DOHH2 (cell line): ENCODE measurements at regions not wholly inside any gene's neighbourhood (a gene's known extent, or its start where the extent isn't known, plus 50 kb on each side); places are given as distances from the start of the nearest gene placed in this dataset.

Experiments
- H3F3A ChIP-seq: fragments of 200-600 bp; sonication (generic), shearing (Covaris generic); 2 replicates; pipeline ENCODE4 v1.6.0; 2016; ENCODE audit warnings: antibody characterized with exemption, mild to moderate bottlenecking; ENCODE audit not compliant: control insufficient read depth, insufficient read depth
- H3K27ac ChIP-seq: fragments of 200-600 bp; sonication (generic); 2 replicates; pipeline ENCODE4 v1.5.1; 2014; ENCODE audit warnings: low read depth, mild to moderate bottlenecking, low read length, moderate library complexity
- H3K27me3 ChIP-seq: fragments of 200-600 bp; sonication (generic); 2 replicates; pipeline ENCODE4 v1.6.1; 2014; ENCODE audit warnings: mild to moderate bottlenecking, low read length, mixed read lengths; ENCODE audit not compliant: control insufficient read depth
- H3K36me3 ChIP-seq: fragments of 200-600 bp; sonication (generic); 2 replicates; pipeline ENCODE4 v1.6.1; 2014; ENCODE audit warnings: mild to moderate bottlenecking, low read length, moderate library complexity, mixed read lengths; ENCODE audit not compliant: control insufficient read depth
- H3K4me1 ChIP-seq: fragments of 200-600 bp; sonication (generic); 2 replicates; pipeline ENCODE4 v1.6.1; 2014; ENCODE audit warnings: mild to moderate bottlenecking, low read length, mixed read lengths; ENCODE audit not compliant: control insufficient read depth
- H3K4me2 ChIP-seq: fragments of 200-600 bp; sonication (generic); 2 replicates; pipeline ENCODE4 v1.6.0; 2014; ENCODE audit warnings: mild to moderate bottlenecking, low read length, moderate library complexity
- H3K4me3 ChIP-seq: fragments of 200-600 bp; sonication (generic); 2 replicates; pipeline ENCODE4 v1.5.1; 2014; ENCODE audit warnings: mild to moderate bottlenecking, low read length, mixed read lengths
- H3K79me2 ChIP-seq: fragments of 200-600 bp; sonication (generic); 2 replicates; pipeline ENCODE4 v1.6.1; 2014; ENCODE audit warnings: mild to moderate bottlenecking, low read length, mixed read lengths; ENCODE audit not compliant: control insufficient read depth
- H3K9me2 ChIP-seq: fragments of 200-600 bp; sonication (generic); replicated peaks from 2 replicates; pipeline ENCODE4 v1.6.1; 2014; ENCODE audit warnings: mild to moderate bottlenecking, low read length, mixed read lengths; ENCODE audit not compliant: control insufficient read depth
- H3K9me3 ChIP-seq: fragments of 200-600 bp; sonication (generic); 2 replicates; pipeline ENCODE4 v1.6.1; 2014; ENCODE audit warnings: antibody characterized with exemption, low read length, mixed read lengths; ENCODE audit not compliant: control insufficient read depth, insufficient read depth
- H4K20me1 ChIP-seq: fragments of 200-600 bp; sonication (generic); 2 replicates; pipeline ENCODE4 v1.6.0; 2014; ENCODE audit warnings: low read depth, mild to moderate bottlenecking, antibody characterized with exemption, low read length, moderate library complexity; ENCODE audit not compliant: control insufficient read depth, insufficient read depth
- EZH2phosphoT487 ChIP-seq: fragments of 200-600 bp; sonication (generic); IDR thresholded peaks from 2 replicates; pipeline ENCODE4 v1.6.1; 2017; ENCODE audit warnings: borderline replicate concordance, mild to moderate bottlenecking, antibody characterized with exemption, low read length, moderate library complexity, mixed read lengths
- TF ChIP-seq, protein P1 (sequence below): fragments of 200-600 bp; sonication (generic); IDR thresholded peaks from one replicate; pipeline ENCODE4 v1.5.1; 2014; ENCODE audit warnings: antibody characterized with exemption, mild to moderate bottlenecking, low read depth, low read length; ENCODE audit not compliant: poor library complexity, severe bottlenecking

DNA sequence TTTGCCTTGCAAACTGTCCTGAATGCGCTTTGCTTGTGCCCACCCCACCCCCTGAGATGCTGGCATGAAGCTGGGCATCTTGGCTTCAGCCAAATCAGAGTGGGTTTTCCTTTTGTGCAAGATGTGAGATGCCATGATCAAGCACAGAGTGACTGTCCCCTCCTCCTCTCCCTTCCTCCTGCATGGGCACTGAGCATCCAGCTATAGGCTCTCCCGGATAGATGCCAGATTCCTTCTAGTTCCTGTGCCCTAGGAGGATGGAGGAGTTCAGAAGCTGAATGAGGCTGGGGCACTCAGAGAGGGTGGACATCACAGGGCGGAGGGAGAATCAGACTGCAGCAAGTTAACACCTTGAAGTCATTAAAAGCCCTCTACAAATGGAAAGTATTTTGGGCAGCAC lies 384.1 kb upstream of the CCL2 start:
- TF ChIP-seq, protein P1, sequence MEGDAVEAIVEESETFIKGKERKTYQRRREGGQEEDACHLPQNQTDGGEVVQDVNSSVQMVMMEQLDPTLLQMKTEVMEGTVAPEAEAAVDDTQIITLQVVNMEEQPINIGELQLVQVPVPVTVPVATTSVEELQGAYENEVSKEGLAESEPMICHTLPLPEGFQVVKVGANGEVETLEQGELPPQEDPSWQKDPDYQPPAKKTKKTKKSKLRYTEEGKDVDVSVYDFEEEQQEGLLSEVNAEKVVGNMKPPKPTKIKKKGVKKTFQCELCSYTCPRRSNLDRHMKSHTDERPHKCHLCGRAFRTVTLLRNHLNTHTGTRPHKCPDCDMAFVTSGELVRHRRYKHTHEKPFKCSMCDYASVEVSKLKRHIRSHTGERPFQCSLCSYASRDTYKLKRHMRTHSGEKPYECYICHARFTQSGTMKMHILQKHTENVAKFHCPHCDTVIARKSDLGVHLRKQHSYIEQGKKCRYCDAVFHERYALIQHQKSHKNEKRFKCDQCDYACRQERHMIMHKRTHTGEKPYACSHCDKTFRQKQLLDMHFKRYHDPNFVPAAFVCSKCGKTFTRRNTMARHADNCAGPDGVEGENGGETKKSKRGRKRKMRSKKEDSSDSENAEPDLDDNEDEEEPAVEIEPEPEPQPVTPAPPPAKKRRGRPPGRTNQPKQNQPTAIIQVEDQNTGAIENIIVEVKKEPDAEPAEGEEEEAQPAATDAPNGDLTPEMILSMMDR: no peak
- no peak for TF ChIP-seq EZH2phosphoT487
- Histone ChIP-seq H3K27me3 (peaks cover 3% of the 10 kb centered on the region; the same call in 1 of the 2 replicates), H3K79me2 (no peaks in the 10 kb centered on the region), H3K9me2 (no peaks in the 10 kb centered on the region), H3K36me3 (no peaks in the 10 kb centered on the region), H3K4me2 (no peak overlapping the region), H3F3A (no peaks in the 10 kb centered on the region), H3K4me1 (no peaks in the 10 kb centered on the region), H3K27ac (no peak overlapping the region), H3K4me3 (no peak overlapping the region), H3K9me3 (no peaks in the 10 kb centered on the region), H4K20me1 (no peaks in the 10 kb centered on the region)

DNA sequence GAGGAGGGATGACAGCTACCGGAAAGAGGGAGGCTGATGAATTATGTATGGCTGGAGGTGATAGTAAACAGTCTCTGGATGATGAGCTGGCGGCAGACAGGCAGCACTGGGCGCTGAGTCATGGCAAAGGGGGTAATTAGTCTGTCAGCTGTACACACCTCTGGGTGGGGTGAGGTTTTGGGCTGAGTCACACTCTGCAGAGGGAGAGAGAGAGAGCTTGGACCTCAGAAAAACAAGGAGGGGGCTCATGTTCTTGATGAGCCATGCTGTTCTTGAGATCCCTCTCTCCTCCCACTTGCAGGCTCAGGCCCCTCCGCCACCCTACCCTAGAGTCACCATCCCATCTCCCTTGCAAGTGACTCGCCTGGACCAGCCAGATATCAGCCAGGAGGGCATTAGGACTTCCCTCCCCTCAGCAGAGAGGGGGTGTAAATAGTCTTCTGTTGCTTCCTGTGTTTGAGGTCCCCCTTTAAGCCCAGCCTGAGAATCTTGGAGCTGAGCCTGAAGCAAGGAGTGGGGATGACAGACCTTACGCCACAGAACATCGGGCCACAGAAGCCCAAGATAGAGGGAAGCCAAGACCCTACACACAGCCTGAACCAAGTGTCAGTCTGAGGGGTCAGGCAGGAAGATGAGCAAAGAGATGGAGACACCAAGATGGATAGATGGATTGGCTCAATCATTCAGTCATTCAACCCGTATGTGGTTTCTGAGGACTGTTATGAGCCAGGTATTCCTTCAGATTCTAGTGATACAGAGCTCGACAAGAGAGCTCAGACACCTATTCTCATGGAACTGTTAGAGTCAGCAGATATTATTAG lies 383.2 kb upstream of the CCL2 start:
- no peaks in the 10 kb centered on the region for H3K36me3 ChIP-seq
- H3K9me2 ChIP-seq: no peaks in the 10 kb centered on the region
- no peak overlapping the region for H3K4me3 ChIP-seq
- H3K4me2 ChIP-seq: no peak overlapping the region
- no peaks in the 10 kb centered on the region for H4K20me1 ChIP-seq
- no peaks in the 10 kb centered on the region for H3K4me1 ChIP-seq
- no peaks in the 10 kb centered on the region for H3K9me3 ChIP-seq
- no peaks in the 10 kb centered on the region for H3F3A ChIP-seq
- H3K79me2 ChIP-seq: no peaks in the 10 kb centered on the region
- H3K27ac ChIP-seq: no peak overlapping the region
- TF ChIP-seq EZH2phosphoT487: no peak
- H3K27me3 ChIP-seq: peaks cover 3% of the 10 kb centered on the region; the same call in 1 of the 2 replicates

DNA sequence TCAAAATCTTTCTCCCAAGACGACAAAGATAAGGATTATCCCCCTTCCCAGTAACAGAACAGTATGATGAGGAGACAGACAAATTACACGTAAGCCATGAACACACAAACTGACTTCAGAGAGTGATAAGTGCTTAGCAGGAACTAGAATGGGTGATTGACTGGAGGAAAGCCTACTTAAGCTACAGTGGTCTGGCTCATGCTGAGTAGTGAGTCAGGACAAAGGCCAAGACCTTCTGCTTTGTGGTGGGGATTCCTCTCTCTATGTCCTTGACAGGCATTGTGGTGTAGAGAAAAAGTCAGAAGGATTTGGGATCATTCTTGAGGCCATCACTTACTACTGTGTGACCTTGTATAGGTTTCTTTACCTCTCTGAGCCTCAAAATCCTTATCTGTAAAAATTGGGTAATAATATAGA lies 381.9 kb upstream of the CCL2 start:
- TF ChIP-seq EZH2phosphoT487: no peak
- TF ChIP-seq, protein P1: no peak
- Histone ChIP-seq H3F3A (no peaks in the 10 kb centered on the region), H3K36me3 (no peaks in the 10 kb centered on the region), H3K9me3 (no peaks in the 10 kb centered on the region), H3K4me2 (no peak overlapping the region), H3K79me2 (no peaks in the 10 kb centered on the region), H3K4me1 (no peaks in the 10 kb centered on the region), H4K20me1 (no peaks in the 10 kb centered on the region), H3K4me3 (no peak overlapping the region), H3K9me2 (no peaks in the 10 kb centered on the region), H3K27me3 (peaks cover 3% of the 10 kb centered on the region; the same call in 1 of the 2 replicates), H3K27ac (no peak overlapping the region)

DNA sequence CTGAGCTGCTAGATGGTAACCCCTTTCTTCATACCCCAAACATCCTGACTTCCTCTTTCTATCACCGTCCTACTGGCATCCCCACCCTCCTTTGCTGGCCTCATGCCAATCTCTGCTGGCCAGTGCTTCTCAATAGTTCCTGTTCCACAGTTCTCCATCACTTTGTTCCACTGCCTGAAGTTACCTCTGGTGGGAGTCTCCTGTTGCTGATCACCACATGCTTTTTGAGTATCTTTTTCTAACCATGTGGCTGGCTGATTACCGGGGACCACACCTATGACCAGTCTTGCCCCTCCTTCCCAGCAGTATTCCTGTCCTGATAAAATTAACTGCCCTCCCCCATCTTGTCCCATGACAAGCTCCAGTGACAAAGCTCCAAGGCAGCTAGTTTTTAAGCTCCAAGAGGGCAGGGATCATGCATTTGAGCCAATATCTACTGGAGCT lies 380.4 kb upstream of the CCL2 start:
- Histone ChIP-seq H3K4me3 (no peak overlapping the region), H3F3A (no peaks in the 10 kb centered on the region), H3K36me3 (no peaks in the 10 kb centered on the region), H3K4me2 (no peak overlapping the region), H3K9me3 (no peaks in the 10 kb centered on the region), H3K79me2 (no peaks in the 10 kb centered on the region), H3K4me1 (no peaks in the 10 kb centered on the region), H3K27me3 (peaks cover 3% of the 10 kb centered on the region; the same call in 1 of the 2 replicates), H3K27ac (no peak overlapping the region), H4K20me1 (no peaks in the 10 kb centered on the region), H3K9me2 (no peaks in the 10 kb centered on the region)
- TF ChIP-seq, protein P1: no peak
- no peak for TF ChIP-seq EZH2phosphoT487
